ENCODE measurements at regions not wholly inside any gene's neighbourhood (a gene's known extent, or its start where the extent isn't known, plus 50 kb on each side); places are given as distances from the start of the nearest gene placed in this dataset.

DNA sequence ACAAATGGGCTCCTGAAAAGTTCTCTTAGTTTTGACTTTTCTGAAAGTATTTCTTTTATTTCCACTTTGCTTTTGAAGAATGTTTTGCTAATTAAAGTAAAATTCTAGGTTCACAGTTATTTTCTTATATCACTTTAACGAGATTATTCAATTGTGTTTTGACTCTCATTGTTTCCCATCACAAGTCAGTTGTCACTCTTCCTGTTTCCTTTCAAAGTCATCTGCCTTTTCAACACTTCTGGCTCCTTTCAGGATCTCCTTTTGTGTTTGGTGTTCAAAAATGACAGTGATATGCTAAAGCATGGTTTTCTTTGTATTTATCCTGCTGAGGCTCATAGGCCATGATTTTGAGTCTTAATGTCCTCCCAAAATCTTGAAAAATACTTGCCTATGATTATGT lies 235.4 kb upstream of the TAS2R1 start:
- no peak for DNase-seq (ENCODE audit: low spot score in 2 of 2, unreplicated experiment in 2 of 2)
- Mint-ChIP-seq H3K4me1 (no peaks in the 10 kb centered on the region), H3K27me3 (ENCODE audit: low read depth) (no peaks in the 10 kb centered on the region), H3K36me3 (peaks cover 14% of the 10 kb centered on the region), H3K9me3 (peaks cover 53% of the 10 kb centered on the region), H3K4me3 (no peak overlapping the region), H3K27ac (no peak overlapping the region)
- TF ChIP-seq, protein P1, sequence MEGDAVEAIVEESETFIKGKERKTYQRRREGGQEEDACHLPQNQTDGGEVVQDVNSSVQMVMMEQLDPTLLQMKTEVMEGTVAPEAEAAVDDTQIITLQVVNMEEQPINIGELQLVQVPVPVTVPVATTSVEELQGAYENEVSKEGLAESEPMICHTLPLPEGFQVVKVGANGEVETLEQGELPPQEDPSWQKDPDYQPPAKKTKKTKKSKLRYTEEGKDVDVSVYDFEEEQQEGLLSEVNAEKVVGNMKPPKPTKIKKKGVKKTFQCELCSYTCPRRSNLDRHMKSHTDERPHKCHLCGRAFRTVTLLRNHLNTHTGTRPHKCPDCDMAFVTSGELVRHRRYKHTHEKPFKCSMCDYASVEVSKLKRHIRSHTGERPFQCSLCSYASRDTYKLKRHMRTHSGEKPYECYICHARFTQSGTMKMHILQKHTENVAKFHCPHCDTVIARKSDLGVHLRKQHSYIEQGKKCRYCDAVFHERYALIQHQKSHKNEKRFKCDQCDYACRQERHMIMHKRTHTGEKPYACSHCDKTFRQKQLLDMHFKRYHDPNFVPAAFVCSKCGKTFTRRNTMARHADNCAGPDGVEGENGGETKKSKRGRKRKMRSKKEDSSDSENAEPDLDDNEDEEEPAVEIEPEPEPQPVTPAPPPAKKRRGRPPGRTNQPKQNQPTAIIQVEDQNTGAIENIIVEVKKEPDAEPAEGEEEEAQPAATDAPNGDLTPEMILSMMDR (IDR thresholded peaks at IDR 0.05; ENCODE audit: unreplicated experiment) = no peak

DNA sequence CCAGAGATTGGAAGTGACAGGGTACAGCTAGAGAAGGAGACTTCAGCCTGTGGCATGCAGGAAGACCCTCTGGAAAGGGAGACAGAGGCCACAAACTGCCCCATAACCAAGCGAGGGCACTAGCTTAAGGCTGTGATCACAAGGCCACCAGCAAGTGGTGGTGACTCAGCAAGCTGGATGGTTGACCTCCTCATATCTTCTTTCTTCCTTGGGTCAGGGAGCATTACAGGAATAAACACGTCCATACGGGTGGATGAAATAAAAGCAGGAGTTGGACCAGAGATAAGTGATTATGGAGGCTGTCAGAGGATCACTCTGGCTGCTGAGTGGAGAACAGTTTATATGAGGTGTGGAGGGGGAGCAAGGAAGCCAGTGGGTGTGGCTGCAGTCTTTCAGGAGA lies 234.6 kb upstream of the TAS2R1 start:
- no peak overlapping the region for H3K27ac Mint-ChIP-seq
- H3K27me3 Mint-ChIP-seq (ENCODE audit: low read depth) = peaks cover 1% of the 10 kb centered on the region
- H3K36me3 Mint-ChIP-seq = peaks cover 14% of the 10 kb centered on the region
- H3K4me1 Mint-ChIP-seq = no peaks in the 10 kb centered on the region
- H3K9me3 Mint-ChIP-seq = peaks cover 46% of the 10 kb centered on the region
- TF ChIP-seq, protein P1 (IDR thresholded peaks at IDR 0.05; ENCODE audit: unreplicated experiment) = no peak
- no peak for DNase-seq (ENCODE audit: low spot score in 2 of 2, unreplicated experiment in 2 of 2)
- no peak overlapping the region for H3K4me3 Mint-ChIP-seq

DNA sequence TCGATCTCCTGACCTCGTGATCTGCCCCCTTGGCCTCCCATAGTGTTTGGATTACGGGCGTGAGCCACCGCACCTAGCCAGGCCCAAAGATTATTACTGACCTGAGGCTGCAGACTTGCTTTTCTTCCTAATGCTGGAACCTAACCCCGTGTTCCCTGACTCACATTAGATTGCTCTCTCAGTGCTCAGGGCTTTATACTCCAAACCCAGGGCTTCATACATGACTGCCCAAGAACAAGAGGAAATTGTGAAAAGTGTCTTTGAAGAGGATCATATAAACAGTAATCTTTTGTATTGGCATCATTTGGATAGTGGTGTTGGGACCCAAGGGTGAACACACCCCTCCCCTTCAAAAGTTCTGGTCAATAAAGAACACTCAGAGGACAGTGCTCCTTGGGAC lies 233.3 kb upstream of the TAS2R1 start:
- Mint-ChIP-seq H3K4me3 (no peak overlapping the region), H3K4me1 (peaks cover 2% of the 10 kb centered on the region), H3K27me3 (ENCODE audit: low read depth) (peaks cover 1% of the 10 kb centered on the region), H3K36me3 (peaks cover 11% of the 10 kb centered on the region), H3K27ac (no peak overlapping the region), H3K9me3 (peaks cover 33% of the 10 kb centered on the region)
- TF ChIP-seq, protein P1 (IDR thresholded peaks at IDR 0.05; ENCODE audit: unreplicated experiment) = no peak
- no peak for DNase-seq (ENCODE audit: low spot score in 2 of 2, unreplicated experiment in 2 of 2)

DNA sequence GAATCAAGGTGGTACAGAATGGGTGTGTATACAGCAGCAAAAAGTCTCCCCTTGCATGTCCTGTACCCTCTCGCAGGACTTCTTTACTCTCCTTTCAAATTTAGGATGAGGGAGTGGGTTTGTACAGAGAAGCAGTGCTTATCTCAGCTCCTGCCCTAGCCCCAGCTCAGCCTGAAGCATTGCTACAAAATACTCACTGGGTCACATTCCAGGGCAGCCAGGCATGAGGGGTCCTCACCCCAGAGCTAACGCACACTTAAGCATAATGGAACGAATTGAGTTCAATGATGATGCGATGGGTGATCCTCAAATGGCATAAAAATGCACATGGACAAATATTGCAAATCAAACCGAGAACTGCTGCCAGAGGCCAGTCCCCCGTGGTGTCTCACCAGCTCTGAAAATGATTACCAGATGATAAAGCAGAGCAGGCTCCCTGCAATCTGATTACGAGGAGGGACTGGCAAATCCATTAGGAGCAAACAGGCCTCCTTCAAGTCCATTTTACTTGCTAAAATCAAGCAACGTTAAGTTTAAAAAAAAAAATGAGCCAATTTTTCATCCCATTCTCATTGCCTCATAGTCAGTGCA lies 231.6 kb upstream of the TAS2R1 start:
- peaks cover 27% of the 10 kb centered on the region for H3K9me3 Mint-ChIP-seq
- no peak for DNase-seq (ENCODE audit: low spot score in 2 of 2, unreplicated experiment in 2 of 2)
- TF ChIP-seq, protein P1 (IDR thresholded peaks at IDR 0.05; ENCODE audit: unreplicated experiment) = no peak
- H3K27me3 Mint-ChIP-seq (ENCODE audit: low read depth) = peaks cover 1% of the 10 kb centered on the region
- H3K36me3 Mint-ChIP-seq = peaks cover 11% of the 10 kb centered on the region
- no peak overlapping the region for H3K27ac Mint-ChIP-seq
- H3K4me1 Mint-ChIP-seq = peaks cover 2% of the 10 kb centered on the region
- H3K4me3 Mint-ChIP-seq = no peak overlapping the region

DNA sequence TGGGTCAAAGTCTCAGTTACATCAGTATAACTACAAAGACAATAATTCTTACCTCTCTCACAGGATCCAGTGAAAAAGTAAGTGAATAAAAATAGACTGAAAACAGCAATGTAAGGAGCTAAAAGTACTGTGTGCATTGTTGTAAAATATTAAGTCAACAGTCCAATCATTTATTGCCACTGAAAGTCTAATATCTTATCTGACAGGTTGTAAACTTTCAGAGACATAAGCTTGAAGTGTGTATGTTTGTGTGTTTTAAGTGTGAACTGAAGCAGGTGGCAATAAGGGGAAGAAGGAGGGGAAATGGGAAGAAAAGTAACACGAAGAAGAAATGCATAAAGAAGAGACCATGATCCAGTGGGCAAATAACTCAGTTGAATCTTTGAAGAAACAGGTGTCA lies 229.7 kb upstream of the TAS2R1 start:
- peaks cover 1% of the 10 kb centered on the region for H3K27me3 Mint-ChIP-seq (ENCODE audit: low read depth)
- TF ChIP-seq, protein P1 (IDR thresholded peaks at IDR 0.05; ENCODE audit: unreplicated experiment) = no peak
- H3K36me3 Mint-ChIP-seq = peaks cover under 1% of the 10 kb centered on the region
- H3K27ac Mint-ChIP-seq = no peak overlapping the region
- peaks cover 2% of the 10 kb centered on the region for H3K4me1 Mint-ChIP-seq
- no peak overlapping the region for H3K4me3 Mint-ChIP-seq
- DNase-seq (ENCODE audit: low spot score in 2 of 2, unreplicated experiment in 2 of 2) = no peak
- peaks cover 14% of the 10 kb centered on the region for H3K9me3 Mint-ChIP-seq

DNA sequence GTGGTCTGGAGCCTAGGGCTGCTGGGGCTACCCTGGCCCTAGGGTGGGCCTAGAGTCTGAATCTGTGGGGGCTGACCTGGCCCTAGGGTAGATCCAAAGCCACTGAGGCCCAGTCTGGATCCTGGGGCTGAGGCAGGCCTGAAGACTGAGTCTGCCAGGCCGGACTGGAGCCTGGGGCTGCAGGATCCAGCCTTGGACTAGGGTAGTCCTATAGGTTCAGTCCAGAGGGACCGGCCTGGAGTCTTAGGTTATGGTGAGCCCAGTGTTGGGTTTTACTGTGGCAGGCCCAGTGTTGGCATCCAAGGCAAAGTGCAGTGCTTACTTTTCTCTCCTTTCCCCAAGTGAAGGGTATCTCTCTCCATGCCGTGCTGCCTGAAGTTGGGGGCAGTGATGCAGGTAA lies 227.9 kb upstream of the TAS2R1 start:
- Mint-ChIP-seq H3K4me3 (no peak overlapping the region), H3K36me3 (no peaks in the 10 kb centered on the region), H3K27ac (no peak overlapping the region), H3K4me1 (peaks cover 2% of the 10 kb centered on the region), H3K27me3 (ENCODE audit: low read depth) (peaks cover 1% of the 10 kb centered on the region), H3K9me3 (peaks cover 11% of the 10 kb centered on the region)
- no peak for DNase-seq (ENCODE audit: low spot score in 2 of 2, unreplicated experiment in 2 of 2)
- TF ChIP-seq, protein P1 (IDR thresholded peaks at IDR 0.05; ENCODE audit: unreplicated experiment) = no peak

Data from mesothelial cell of epicardium (in vitro differentiated cells).